ENCODE measurements at regions not wholly inside any gene's neighbourhood (a gene's known extent, or its start where the extent isn't known, plus 50 kb on each side); places are given as distances from the start of the nearest gene placed in this dataset.

DNA sequence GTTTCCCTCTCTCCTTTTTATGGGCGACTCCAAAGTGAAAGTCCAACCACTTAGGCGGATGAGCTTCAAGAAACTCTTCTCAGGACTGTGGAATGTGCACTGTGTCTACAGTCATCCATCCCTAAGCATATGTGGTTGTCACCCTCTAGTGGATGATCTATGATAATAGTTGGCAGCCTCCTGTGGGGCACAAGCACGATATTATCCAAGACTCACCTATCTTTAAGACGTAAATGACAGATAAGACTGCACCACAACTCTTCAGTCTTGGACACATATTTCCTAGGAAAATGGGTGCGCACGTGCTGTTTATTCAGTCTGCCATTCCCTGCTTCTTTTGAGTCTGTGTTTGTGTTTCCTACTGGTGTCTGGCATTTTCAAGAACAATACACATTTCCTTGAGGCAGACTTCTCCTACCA lies 145.5 kb upstream of the CTAGE1 start:
- TF ChIP-seq CTCF (IDR thresholded peaks at IDR 0.05; ENCODE audit: low read length) = peak; percentile 76
- no peak for TF ChIP-seq EZH2 (optimal IDR thresholded peaks at IDR 0.05; ENCODE audit: low read depth, low read length)
- no peak for TF ChIP-seq EZH2phosphoT487 (IDR thresholded peaks at IDR 0.05; ENCODE audit: low read length)

Measured in MM.1S (cell line).